ENCODE measurements at regions not wholly inside any gene's neighbourhood (a gene's known extent, or its start where the extent isn't known, plus 50 kb on each side); places are given as distances from the start of the nearest gene placed in this dataset.

DNA sequence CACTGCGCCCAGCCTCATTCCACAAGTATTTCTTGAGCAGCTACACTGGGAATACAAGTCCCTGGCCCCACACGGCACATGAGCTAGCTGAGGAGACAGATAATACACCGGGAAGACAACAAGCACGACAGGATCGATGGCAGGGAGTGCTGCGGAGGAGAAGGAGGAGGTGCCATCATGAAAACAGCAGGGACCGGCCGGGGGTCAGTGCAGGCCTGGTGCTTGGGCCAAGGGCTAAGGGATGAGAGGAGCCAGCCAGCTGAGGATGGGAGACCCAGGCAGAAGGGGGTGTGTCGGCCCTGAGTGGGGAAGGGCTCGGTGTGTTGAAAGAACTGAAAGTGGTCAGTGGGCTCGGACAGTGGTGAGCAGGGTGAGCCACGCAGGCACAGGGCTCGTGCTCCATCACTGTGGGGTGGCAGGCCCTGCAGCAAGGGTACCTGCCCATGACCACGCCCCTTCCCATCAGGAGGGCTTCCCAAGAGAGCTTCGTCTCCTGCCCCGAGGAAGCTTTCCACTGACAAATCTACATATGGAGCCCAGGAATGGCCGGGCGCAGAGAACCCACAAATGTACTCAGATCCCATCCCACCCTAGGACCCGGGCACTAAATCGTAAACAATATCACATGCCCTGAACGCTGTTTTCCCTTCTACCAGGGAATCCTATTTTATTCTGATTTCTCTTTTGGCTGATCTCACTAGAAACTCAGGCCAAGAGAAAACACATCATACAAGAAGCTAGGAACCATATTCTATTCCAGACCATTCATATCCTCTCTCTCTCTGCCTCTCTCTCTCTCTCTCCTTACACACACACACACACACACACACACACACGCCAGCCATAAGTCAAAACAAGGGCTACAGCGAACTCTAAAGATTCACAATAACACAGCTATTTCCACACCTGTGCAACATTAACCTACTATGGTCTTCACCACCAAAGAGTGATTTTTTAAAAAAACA lies 50.7 kb upstream of the TNRC6C start:
- no peak for DNase-seq (ENCODE audit: low spot score)

DNA sequence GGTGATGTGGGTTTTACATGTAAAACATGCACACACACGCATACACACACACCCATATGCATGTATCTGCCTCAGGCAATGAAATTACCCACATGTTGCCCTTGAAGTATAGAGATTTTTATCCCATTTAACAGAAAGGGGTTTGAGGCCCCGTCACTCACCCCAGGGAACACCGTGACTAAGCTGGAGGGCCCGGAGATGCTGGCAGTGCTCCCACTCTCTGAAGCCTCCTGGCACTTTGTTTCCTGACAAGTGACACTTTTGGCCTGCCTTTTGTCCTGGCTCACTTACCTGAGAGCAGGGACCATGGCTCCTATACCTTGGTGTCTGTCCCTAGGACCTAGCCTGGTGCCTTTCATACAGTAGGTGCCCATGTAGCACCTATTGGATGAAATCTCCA lies 50.0 kb upstream of the TNRC6C start:
- DNase-seq (ENCODE audit: low spot score): no peak

All from SW480 (cell line).